HEK293 (cell line): ENCODE measurements at regions not wholly inside any gene's neighbourhood (a gene's known extent, or its start where the extent isn't known, plus 50 kb on each side); places are given as distances from the start of the nearest gene placed in this dataset.

Experiments
- ZNF510 ChIP-seq: fragments of 450-650 bp; formaldehyde crosslinking; IDR thresholded peaks from 2 replicates; pipeline ENCODE4 v1.5.1; 2018; ENCODE audit warnings: mild to moderate bottlenecking, missing genetic modification characterization, missing biosample characterization; ENCODE audit not compliant: insufficient replicate concordance
- ZNF623 ChIP-seq: fragments of 450-650 bp; formaldehyde crosslinking; IDR thresholded peaks from 2 replicates; pipeline ENCODE4 v1.5.1; 2016; ENCODE audit warnings: missing biosample characterization, missing genetic modification characterization

DNA sequence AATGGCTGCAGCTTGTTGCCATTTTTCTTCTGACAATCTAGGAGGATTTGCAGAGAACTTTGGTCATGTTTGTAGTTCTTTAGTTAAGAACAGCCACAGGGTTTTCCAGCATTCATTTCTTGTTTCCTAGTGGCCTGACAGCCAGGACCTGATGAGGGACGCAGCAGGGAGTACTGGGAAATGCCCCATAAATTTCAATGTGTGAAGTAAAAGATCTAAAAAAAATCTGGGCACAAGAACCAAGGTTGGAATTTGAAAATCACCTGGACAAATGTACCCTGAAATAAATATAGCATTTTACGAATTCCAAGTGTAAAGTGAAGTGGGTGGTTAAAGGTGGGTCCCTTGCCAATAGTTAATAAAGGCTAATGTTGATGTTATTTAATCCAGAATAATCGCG is 195.0 kb downstream of the ZIC1 start:
- TF ChIP-seq ZNF510 (tag by site-specific recombination) (no peak), ZNF623 (tag by site-specific recombination) (no peak)
